HAP-1 (cell line): ENCODE measurements at regions not wholly inside any gene's neighbourhood (a gene's known extent, or its start where the extent isn't known, plus 50 kb on each side); places are given as distances from the start of the nearest gene placed in this dataset.

Experiments used
- DNase-seq, 2 experiments: peaks; one replicate each; pipeline ENCODE4 v3.0.0-alpha.2; 2016 to 2020; ENCODE audit warnings: low spot score in 2 of 2
- H3K27me3 ChIP-seq: fragments of 250-450 bp; sonication (Bioruptor Pico); 2 replicates; pipeline ENCODE4 v1.5.1; 2020; ENCODE audit warnings: low read depth, mild to moderate bottlenecking, moderate library complexity
- H3K36me3 ChIP-seq: fragments of 250-450 bp; sonication (Bioruptor Pico); replicated peaks from 2 replicates; pipeline ENCODE4 v1.5.1; 2020; ENCODE audit warnings: mild to moderate bottlenecking
- H3K4me1 ChIP-seq: fragments of 250-450 bp; sonication (Bioruptor Pico); 2 replicates; pipeline ENCODE4 v1.5.1; 2020; ENCODE audit warnings: mild to moderate bottlenecking
- H3K4me3 ChIP-seq: fragments of 250-450 bp; sonication (Bioruptor Pico); 2 replicates; pipeline ENCODE4 v1.5.1; 2020; ENCODE audit warnings: mild to moderate bottlenecking, moderate library complexity
- H3K9me3 ChIP-seq: fragments of 250-450 bp; sonication (Bioruptor Pico); 2 replicates; pipeline ENCODE4 v1.5.1; 2020; ENCODE audit warnings: mild to moderate bottlenecking, moderate library complexity
- in situ Hi-C: fragments of 300-500 bp; cut with MboI; formaldehyde crosslinking; loops from 3 replicates; pipeline ENCODE4 v1.14.3; 2020; ENCODE audit warnings: low sequenced_read_pairs, inconsistent platforms, mixed read lengths

- H3K27me3 ChIP-seq, result no peaks in the 10 kb centered on the region
- H3K9me3 ChIP-seq, result no peaks in the 10 kb centered on the region
- H3K4me3 ChIP-seq, result no peak overlapping the region
- in situ Hi-C loops, result no loop called here
- no peaks in the 10 kb centered on the region for H3K36me3 ChIP-seq
- H3K4me1 ChIP-seq, result no peaks in the 10 kb centered on the region
- no peak for DNase-seq
These were observed 147.4 kb downstream of the SLC38A4 start for GRCh38 chr12:46678426-46678825.

DNA sequence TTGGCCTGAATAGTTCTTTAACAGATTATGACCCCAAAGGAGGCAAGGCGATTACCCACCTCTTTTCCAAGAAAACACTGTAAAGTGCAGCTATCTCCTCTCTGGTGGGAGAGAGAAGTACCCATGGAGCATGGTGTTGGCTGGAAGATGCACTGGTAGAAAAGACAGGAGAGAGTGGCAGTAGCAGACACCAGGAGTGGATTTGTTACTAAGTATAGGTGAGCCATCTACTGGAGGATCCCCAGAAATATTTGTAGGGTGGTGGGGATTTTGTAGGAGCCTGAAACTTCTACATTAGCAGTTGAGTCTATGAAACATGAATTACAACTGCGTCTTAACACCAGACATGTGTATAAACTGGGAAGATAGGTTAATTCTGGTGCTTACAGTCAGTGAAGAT is 148.0 kb downstream of the SLC38A4 start:
- H3K4me1 ChIP-seq, result no peaks in the 10 kb centered on the region
- H3K9me3 ChIP-seq, result no peaks in the 10 kb centered on the region
- in situ Hi-C loops, result no loop called here
- H3K4me3 ChIP-seq, result no peak overlapping the region
- H3K27me3 ChIP-seq, result no peaks in the 10 kb centered on the region
- H3K36me3 ChIP-seq, result no peaks in the 10 kb centered on the region
- DNase-seq, result no peak

DNA sequence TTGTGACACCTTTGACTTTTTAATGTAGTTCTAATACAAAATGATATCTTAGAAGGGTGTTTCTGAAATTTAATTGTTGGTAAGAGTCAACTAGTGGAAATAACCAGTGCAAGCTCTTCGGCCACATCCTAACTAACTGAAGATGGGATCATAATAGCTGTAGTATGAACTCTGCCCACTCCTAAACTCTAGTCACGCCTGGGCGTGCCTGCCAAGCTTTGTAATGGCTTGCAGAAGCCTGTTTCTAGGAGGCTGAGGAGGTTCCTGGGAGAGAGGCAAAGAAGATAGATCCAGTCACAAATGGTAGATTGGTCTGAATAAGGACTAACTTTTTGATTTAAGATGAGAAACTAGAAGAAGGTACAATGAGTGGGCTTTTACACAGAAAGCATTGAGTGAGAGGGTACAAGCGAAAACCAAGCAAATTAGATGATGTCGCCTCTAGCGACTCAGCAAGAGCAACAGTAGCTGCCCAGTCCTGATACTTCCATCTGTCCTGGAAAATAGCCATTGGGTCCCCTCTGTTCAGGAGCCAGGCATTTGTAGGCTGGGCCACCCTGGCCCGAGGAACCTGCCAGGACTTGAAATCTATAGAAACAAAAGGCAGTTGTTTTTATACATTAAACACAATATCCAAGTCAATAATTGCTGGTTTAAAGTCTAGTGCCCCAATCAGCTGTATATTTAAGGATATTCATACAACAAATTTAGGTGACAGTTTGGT is 148.8 kb downstream of the SLC38A4 start:
- in situ Hi-C loops, result no loop called here
- no peak for DNase-seq
- no peaks in the 10 kb centered on the region for H3K36me3 ChIP-seq
- H3K4me1 ChIP-seq, result no peaks in the 10 kb centered on the region
- no peaks in the 10 kb centered on the region for H3K9me3 ChIP-seq
- H3K27me3 ChIP-seq, result no peaks in the 10 kb centered on the region
- no peak overlapping the region for H3K4me3 ChIP-seq

GRCh38 chr12:46676396-46676795 is 149.4 kb downstream of the SLC38A4 start:
- DNase-seq, result no peak
- in situ Hi-C loops, result no loop called here
- no peaks in the 10 kb centered on the region for H3K27me3 ChIP-seq
- no peaks in the 10 kb centered on the region for H3K4me1 ChIP-seq
- no peaks in the 10 kb centered on the region for H3K9me3 ChIP-seq
- H3K4me3 ChIP-seq, result no peak overlapping the region
- no peaks in the 10 kb centered on the region for H3K36me3 ChIP-seq

DNA sequence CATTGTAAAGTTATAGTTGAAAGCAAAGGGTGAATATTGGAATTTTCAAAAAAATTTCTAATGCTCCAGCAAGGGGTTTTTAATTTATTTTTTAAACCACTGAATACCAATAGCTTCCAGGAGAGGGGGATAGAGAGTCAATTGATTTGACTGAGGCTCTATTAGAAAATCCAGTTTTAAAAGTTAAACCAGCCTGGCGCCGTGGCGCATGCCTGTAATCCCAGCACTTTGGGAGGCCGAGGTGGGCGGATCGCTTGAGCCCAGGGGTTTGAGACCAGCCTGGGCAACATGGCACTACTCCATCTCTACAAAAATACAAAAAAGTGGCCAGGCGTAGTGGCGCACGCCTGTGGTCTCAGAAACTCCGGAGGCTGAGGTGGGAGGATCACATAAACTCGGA is 150.1 kb downstream of the SLC38A4 start:
- in situ Hi-C loops, result no loop called here
- H3K4me3 ChIP-seq, result no peak overlapping the region
- no peaks in the 10 kb centered on the region for H3K36me3 ChIP-seq
- H3K9me3 ChIP-seq, result no peaks in the 10 kb centered on the region
- H3K27me3 ChIP-seq, result no peaks in the 10 kb centered on the region
- H3K4me1 ChIP-seq, result no peaks in the 10 kb centered on the region
- peak; percentile 41 for DNase-seq

- Histone ChIP-seq H3K4me3 (no peak overlapping the region), H3K9me3 (no peaks in the 10 kb centered on the region), H3K4me1 (peaks cover 6% of the 10 kb centered on the region), H3K36me3 (no peaks in the 10 kb centered on the region), H3K27me3 (no peaks in the 10 kb centered on the region)
- no peak for DNase-seq
- in situ Hi-C loops, result no loop called here
These were observed 151.0 kb downstream of the SLC38A4 start for GRCh38 chr12:46674800-46675199.

DNA sequence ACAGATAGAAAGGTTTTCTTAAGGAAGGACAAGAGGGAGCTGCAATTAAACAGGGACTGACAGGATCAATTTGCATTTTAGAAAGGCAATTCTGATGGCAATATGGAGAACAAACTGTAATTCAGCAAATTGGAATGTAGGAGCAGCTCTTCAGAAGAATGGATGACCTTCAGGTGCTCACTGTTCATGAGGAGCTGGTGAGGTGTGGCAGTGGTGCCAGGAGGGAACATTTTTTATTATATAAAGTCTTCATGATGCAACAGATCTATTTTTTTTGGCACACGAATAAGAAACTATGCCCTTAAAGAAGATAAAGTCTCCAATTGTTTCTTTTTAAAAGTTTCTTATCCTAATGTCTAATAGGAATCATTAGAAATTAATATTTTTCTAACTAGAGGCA is 151.7 kb downstream of the SLC38A4 start:
- Histone ChIP-seq H3K27me3 (no peaks in the 10 kb centered on the region), H3K36me3 (no peaks in the 10 kb centered on the region), H3K4me1 (peaks cover 11% of the 10 kb centered on the region), H3K4me3 (no peak overlapping the region), H3K9me3 (no peaks in the 10 kb centered on the region)
- DNase-seq, result no peak
- in situ Hi-C loops, result no loop called here

DNA sequence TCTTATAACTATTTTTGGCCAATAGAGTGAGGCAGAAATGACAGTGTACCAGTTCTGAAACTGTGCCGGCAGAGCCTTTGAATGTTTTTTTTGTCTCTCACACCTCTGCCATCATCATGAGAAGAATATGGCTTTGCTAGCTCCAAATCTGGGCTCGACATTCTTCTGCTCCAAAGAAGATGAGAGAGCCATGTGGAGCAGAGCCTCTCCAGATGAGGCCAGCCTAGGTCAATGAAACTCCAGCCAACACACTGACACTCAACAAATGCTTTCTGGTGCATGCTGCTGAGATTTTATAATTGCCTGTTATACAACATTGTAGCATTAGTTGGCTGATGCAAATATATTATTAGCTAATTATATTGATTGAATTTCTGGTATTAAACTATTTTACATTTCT is 154.7 kb downstream of the SLC38A4 start:
- Histone ChIP-seq H3K36me3 (no peaks in the 10 kb centered on the region), H3K4me1 (peaks cover 11% of the 10 kb centered on the region), H3K9me3 (no peaks in the 10 kb centered on the region), H3K27me3 (no peaks in the 10 kb centered on the region), H3K4me3 (no peak overlapping the region)
- DNase-seq, result no peak
- in situ Hi-C loops, result no loop called here

GRCh38 chr12:46670636-46671035 is 155.2 kb downstream of the SLC38A4 start:
- H3K9me3 ChIP-seq, result no peaks in the 10 kb centered on the region
- no peaks in the 10 kb centered on the region for H3K27me3 ChIP-seq
- in situ Hi-C loops, result no loop called here
- H3K4me1 ChIP-seq, result peaks cover 11% of the 10 kb centered on the region
- H3K36me3 ChIP-seq, result no peaks in the 10 kb centered on the region
- no peak overlapping the region for H3K4me3 ChIP-seq
- DNase-seq, result no peak

DNA sequence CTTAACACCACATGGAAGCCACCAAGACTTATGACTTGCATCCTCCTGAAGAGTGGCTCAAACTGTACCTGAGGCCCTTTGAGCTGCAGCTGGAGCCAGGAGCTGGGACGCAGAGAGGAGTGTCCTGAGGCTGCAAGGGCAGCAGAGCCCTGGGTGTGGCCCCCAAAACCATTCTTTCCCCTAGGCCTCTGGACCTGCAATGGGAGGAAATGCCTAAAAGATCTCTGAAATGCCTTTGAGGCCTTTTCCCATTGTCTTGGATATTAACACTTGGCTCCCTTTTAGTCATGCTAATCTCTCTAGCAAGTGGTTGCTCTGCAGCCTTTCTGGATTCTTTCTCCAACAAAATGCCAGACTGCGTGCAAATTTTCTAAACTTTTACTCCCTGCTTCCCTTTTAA is 156.1 kb downstream of the SLC38A4 start:
- in situ Hi-C loops, result loop anchor here (10.0 kb wide), 1 partner anchor 525 kb away; no protein-coding TSS in a partner anchor
- peak; percentile 52 to 60 for DNase-seq
- H3K36me3 ChIP-seq, result no peaks in the 10 kb centered on the region

DNA sequence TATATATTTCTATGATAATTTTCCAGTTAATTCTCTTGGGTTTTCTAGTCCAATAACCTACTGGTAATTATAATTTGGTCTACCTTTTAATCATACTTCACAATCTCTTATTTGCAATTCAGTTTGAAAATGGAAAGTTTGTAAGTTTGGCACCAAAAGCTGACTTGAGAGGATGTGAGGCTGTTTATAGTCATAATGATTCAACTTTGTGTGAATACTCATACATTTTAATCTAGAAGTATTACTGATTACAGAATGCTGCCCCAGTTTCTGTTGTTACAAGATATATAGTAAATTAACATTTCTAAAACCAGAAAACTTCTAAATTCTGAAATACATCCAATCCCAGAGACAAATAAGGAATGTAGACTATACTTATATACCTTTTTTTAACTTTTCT is 158.2 kb downstream of the SLC38A4 start:
- no peaks in the 10 kb centered on the region for H3K27me3 ChIP-seq
- H3K9me3 ChIP-seq, result no peaks in the 10 kb centered on the region
- no peak for DNase-seq
- H3K4me3 ChIP-seq, result no peak overlapping the region
- H3K36me3 ChIP-seq, result no peaks in the 10 kb centered on the region
- in situ Hi-C loops, result loop anchor here (10.0 kb wide), 1 partner anchor 523 kb away; no protein-coding TSS in a partner anchor
- peaks cover 11% of the 10 kb centered on the region for H3K4me1 ChIP-seq

More for the DNA sequence above, 156.1 kb downstream of the SLC38A4 start:
- Histone ChIP-seq H3K27me3 (no peaks in the 10 kb centered on the region), H3K9me3 (no peaks in the 10 kb centered on the region), H3K4me3 (no peak overlapping the region), H3K4me1 (peaks cover 11% of the 10 kb centered on the region)

DNA sequence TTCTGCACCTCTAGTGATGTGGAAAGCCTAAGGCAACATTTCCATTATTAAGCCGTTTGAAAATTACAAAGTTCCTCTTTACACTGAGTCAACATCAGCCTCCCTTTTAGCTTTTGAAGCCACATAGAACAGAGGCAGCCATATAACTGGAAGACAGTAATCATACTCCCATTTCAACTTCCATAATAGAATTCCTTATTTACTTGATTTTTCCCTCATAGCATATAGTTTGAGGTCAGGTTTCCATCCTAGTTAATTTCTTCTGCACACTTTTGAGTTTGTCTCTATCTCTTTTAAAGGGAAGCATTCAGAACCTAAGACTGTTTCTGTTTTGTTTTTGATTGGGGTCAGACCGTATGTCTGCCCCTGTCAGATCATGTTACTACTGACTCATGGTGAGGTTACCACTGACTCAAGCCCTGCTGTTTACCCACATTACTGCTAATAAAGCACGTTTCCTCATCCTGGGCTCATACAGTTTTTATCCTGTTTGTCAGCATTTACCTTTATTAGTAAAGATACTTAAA is 161.0 kb downstream of the SLC38A4 start:
- H3K4me3 ChIP-seq, result no peak overlapping the region
- in situ Hi-C loops, result loop anchor here (10.0 kb wide), 1 partner anchor 520 kb away; no protein-coding TSS in a partner anchor
- no peak for DNase-seq
- no peaks in the 10 kb centered on the region for H3K27me3 ChIP-seq
- peaks cover 16% of the 10 kb centered on the region for H3K4me1 ChIP-seq
- no peaks in the 10 kb centered on the region for H3K36me3 ChIP-seq
- H3K9me3 ChIP-seq, result no peaks in the 10 kb centered on the region

DNA sequence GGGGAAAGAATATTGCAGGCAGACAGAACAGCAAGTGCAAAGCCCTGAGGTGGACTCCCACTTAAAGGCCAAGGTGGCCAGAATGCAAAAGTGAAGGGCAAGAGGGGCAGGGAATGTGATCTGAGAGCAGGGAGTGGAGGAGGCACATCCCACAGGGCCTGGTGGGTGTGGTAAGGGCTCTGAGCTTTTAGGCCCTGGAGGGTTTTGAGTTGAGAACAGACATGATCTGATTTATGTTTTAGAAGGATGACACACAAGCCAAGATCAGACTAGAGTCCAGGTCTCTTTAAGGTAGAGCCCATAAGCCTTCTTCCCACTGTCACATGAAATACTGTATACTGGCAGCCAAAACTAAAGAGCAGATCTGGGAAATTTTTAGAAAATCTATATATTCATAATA is 162.5 kb downstream of the SLC38A4 start:
- no peak for DNase-seq

GRCh38 chr12:46661110-46661845 is 164.5 kb downstream of the SLC38A4 start:
- DNase-seq, result peak; percentile 12 to 44
- in situ Hi-C loops, result loop anchor here (10.0 kb wide), 1 partner anchor 516 kb away; no protein-coding TSS in a partner anchor
- Histone ChIP-seq H3K4me3 (no peak overlapping the region), H3K4me1 (peaks cover 13% of the 10 kb centered on the region), H3K27me3 (0 out of 2 replicates have a peak, but pooled peaks cover 4% of the 10 kb centered on the region), H3K9me3 (no peaks in the 10 kb centered on the region), H3K36me3 (no peaks in the 10 kb centered on the region)

More for the DNA sequence above, 162.5 kb downstream of the SLC38A4 start:
- Histone ChIP-seq H3K4me3 (no peak overlapping the region), H3K36me3 (no peaks in the 10 kb centered on the region), H3K27me3 (0 out of 2 replicates have a peak, but pooled peaks cover 4% of the 10 kb centered on the region), H3K9me3 (no peaks in the 10 kb centered on the region), H3K4me1 (peaks cover 13% of the 10 kb centered on the region)
- in situ Hi-C loops, result loop anchor here (10.0 kb wide), 1 partner anchor 519 kb away; no protein-coding TSS in a partner anchor
